Lower leg skin (tissue), 4 donors: ENCODE measurements at regions not wholly inside any gene's neighbourhood (a gene's known extent, or its start where the extent isn't known, plus 50 kb on each side); places are given as distances from the start of the nearest gene placed in this dataset.

ENCODE experiments used
- DNase-seq, 2 donors: peaks; one replicate each; pipeline ENCODE4 v3.0.0-alpha.2; 2019; ENCODE audit warnings: low spot score in 2 of 2
- H3K4me3 ChIP-seq: fragments of 200-600 bp; sonication (generic); 2 replicates; pipeline ENCODE4 v1.5.1; 2017; ENCODE audit warnings: mild to moderate bottlenecking, low read depth; ENCODE audit not compliant: poor library complexity, severe bottlenecking
- POLR2A ChIP-seq, 2 donors: fragments of 450-650 bp; IDR thresholded peaks; one replicate each; pipeline ENCODE4 v1.6.1; 2016 to 2017; ENCODE audit warnings: antibody characterized with exemption in 2 of 2, mild to moderate bottlenecking in 1 of 2, moderate library complexity in 1 of 2
- WGBS, 2 donors: methylation state at CpG; one replicate each; pipeline ENCODE4 v1.1.5; 2018; 5-methylcytosine and 5-hydroxymethylcytosine counted together
- intact Hi-C: fragments of 100-400 bp; cut with DNase I; formaldehyde crosslinking; loops from one replicate; pipeline ENCODE4 v1.15.0; 2023; ENCODE audit warnings: low total_unique reads
- TF ChIP-seq, protein P1 (sequence below), 3 donors: fragments of 450-650 bp; IDR thresholded peaks; one replicate each; pipeline ENCODE4 v1.5.1; 2016; ENCODE audit warnings: antibody characterized with exemption in 3 of 3, mild to moderate bottlenecking in 3 of 3, moderate library complexity in 2 of 3

DNA sequence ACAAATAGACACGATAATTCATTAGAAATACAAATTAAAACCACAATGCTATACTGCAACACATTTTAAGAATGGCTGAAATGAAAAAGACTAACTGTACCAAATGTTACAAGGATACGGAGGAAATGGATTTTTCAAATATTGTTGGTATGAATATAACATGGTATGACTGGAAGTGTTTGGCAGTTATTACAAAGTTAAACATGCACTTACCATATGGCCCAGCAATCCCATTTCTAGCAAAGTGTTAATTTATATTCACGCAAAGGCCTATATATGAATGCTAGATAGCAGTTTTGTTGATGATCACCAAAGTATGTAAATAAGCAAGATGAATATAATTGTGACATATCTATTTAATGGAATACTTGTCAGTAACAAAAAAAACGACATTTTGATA lies 497.8 kb upstream of the FSIP2 start:
- no peak for DNase-seq
- WGBS, 2 donors = 64 to 65% methylated on average over 4 of the region's 4 CpGs
- H3K4me3 ChIP-seq = no peak overlapping the region
- intact Hi-C loops = no loop called here
- TF ChIP-seq, protein P1, sequence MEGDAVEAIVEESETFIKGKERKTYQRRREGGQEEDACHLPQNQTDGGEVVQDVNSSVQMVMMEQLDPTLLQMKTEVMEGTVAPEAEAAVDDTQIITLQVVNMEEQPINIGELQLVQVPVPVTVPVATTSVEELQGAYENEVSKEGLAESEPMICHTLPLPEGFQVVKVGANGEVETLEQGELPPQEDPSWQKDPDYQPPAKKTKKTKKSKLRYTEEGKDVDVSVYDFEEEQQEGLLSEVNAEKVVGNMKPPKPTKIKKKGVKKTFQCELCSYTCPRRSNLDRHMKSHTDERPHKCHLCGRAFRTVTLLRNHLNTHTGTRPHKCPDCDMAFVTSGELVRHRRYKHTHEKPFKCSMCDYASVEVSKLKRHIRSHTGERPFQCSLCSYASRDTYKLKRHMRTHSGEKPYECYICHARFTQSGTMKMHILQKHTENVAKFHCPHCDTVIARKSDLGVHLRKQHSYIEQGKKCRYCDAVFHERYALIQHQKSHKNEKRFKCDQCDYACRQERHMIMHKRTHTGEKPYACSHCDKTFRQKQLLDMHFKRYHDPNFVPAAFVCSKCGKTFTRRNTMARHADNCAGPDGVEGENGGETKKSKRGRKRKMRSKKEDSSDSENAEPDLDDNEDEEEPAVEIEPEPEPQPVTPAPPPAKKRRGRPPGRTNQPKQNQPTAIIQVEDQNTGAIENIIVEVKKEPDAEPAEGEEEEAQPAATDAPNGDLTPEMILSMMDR (IDR thresholded peaks at IDR 0.05) = no peak
- TF ChIP-seq POLR2A (IDR thresholded peaks at IDR 0.05) = no peak

DNA sequence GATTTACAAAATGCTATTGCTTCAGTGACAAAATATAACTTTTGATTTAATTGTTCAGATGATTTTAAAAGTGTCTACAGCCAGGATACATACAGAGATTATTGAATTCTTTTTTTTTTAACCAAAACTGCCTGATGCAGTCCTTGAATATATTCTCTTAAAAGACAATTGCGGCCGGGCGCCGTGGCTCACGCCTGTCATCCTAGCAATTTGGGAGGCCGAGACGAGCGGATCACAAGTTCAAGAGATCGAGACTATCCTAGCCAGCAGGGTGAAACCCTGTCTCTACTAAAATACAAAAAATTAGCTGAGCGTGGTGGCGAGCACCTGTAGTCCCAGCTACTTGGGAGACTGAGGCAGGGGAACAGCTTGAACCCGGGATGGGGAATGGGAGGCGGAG lies 497.0 kb upstream of the FSIP2 start:
- peak in 1 of 2 donors; percentile 62 for DNase-seq
- intact Hi-C loops = no loop called here
- TF ChIP-seq, protein P1 (IDR thresholded peaks at IDR 0.05) = no peak
- no peak for TF ChIP-seq POLR2A (IDR thresholded peaks at IDR 0.05)
- whole genome bisulfite sequencing, 2 donors = 88 to 89% methylated on average over 13 of the region's 13 CpGs
- H3K4me3 ChIP-seq = no peak overlapping the region

DNA sequence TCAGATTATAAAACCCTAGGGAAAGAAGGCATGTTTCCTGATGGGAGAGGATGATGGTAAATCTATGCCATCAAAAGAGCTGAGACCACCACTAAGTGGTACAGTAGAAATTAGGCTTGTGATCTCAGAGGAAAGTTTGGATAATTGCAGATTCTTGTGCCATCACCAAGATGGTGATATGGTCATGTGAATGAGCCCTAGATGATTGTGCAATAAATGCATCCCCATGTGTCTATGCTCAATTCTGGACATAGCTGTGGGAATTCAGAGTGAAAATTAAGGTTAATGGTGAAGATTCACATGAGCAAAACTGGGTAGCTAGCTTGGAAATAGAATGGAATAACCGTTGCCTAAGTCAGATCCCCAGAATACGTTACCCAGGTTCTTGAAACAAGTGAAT lies 496.1 kb upstream of the FSIP2 start:
- intact Hi-C loops = no loop called here
- DNase-seq = no peak
- WGBS, 2 donors = 85 to 87% methylated on average over 2 of the region's 2 CpGs
- TF ChIP-seq, protein P1 (IDR thresholded peaks at IDR 0.05) = no peak
- TF ChIP-seq POLR2A (IDR thresholded peaks at IDR 0.05) = no peak
- H3K4me3 ChIP-seq = no peak overlapping the region

DNA sequence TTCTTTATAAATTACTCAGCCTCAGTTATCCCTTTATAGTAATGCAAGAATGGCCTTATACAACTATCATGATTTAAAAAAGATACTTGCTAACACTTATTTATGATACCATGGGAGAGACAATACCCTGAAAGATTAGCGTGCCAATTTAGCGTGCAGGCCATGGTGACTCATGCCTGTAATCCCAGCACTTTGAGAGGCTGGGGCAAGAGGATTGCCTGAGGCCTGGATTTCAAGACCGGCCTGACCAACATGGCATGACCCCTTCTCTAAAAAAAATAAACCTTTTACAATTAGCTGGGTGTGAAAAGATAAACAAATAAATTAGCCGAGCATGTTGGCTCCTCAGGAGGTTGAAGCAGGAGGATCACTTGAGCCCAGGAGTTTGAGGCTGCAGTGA lies 493.4 kb upstream of the FSIP2 start:
- WGBS, 2 donors = 74 to 90% methylated on average over 4 of the region's 4 CpGs
- intact Hi-C loops = no loop called here

DNA sequence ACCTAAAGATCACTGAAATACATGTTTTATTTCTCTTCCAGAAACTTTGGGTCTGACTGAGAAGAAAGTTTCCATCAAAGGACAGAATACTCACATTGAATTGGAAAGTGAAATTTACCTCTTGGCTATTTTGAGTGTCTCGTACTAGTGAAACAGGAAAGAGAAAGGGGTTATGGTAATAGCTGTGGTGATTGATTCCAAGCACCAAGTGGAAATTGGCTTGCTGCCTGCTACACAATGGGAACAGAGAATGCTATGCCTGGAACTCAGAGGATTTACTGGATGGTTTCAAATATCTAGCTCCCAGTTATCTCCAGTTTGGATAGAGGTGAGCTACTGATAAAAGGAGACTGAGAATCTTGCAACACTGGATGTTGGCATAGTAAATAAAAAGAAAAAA lies 492.8 kb upstream of the FSIP2 start:
- no peak overlapping the region for H3K4me3 ChIP-seq
- TF ChIP-seq, protein P1 (IDR thresholded peaks at IDR 0.05) = no peak
- no peak for TF ChIP-seq POLR2A (IDR thresholded peaks at IDR 0.05)
- DNase-seq = no peak
- intact Hi-C loops = no loop called here
- 18 to 44% methylated on average over 1 of the region's 1 CpG for WGBS, 2 donors

More for the DNA sequence above, 493.4 kb upstream of the FSIP2 start:
- DNase-seq = no peak
- TF ChIP-seq, protein P1 (IDR thresholded peaks at IDR 0.05) = no peak
- no peak for TF ChIP-seq POLR2A (IDR thresholded peaks at IDR 0.05)
- no peak overlapping the region for H3K4me3 ChIP-seq

GRCh38 chr2:185246717-185247116 lies 491.9 kb upstream of the FSIP2 start:
- DNase-seq = no peak
- TF ChIP-seq, protein P1 (IDR thresholded peaks at IDR 0.05) = no peak
- TF ChIP-seq POLR2A (IDR thresholded peaks at IDR 0.05) = no peak
- intact Hi-C loops = no loop called here
- no peak overlapping the region for H3K4me3 ChIP-seq
